Limb (tissue), 2 donors: ENCODE measurements at regions not wholly inside any gene's neighbourhood (a gene's known extent, or its start where the extent isn't known, plus 50 kb on each side); places are given as distances from the start of the nearest gene placed in this dataset.

ENCODE experiments used
- DNase-seq, 2 donors: peaks; one replicate each; pipeline ENCODE4 v3.0.0-alpha.2; 2016; ENCODE audit errors: extremely low spot score in 2 of 2

GRCh38 chr10:76666891-76667290 lies 970.7 kb downstream of the KCNMA1 start:
- no peak for DNase-seq

- no peak for DNase-seq
Observed at GRCh38 chr10:76665029-76665428, 972.6 kb downstream of the KCNMA1 start.

GRCh38 chr10:76657337-76658012 lies 980.1 kb downstream of the KCNMA1 start:
- DNase-seq = no peak

GRCh38 chr10:76651154-76651553 lies 986.5 kb downstream of the KCNMA1 start:
- DNase-seq = no peak

GRCh38 chr10:76649723-76650127 lies 987.9 kb downstream of the KCNMA1 start:
- no peak for DNase-seq

- no peak for DNase-seq
Observed at GRCh38 chr10:76649254-76649653, 988.4 kb downstream of the KCNMA1 start.

GRCh38 chr10:76647301-76647700 lies 990.3 kb downstream of the KCNMA1 start:
- no peak for DNase-seq

- no peak for DNase-seq
Observed at GRCh38 chr10:76645341-76645740, 992.3 kb downstream of the KCNMA1 start.

GRCh38 chr10:76644476-76644875 lies 993.1 kb downstream of the KCNMA1 start:
- no peak for DNase-seq

- DNase-seq = no peak
Observed at GRCh38 chr10:76643511-76643911, 994.1 kb downstream of the KCNMA1 start.

GRCh38 chr10:76642358-76642757 lies 995.2 kb downstream of the KCNMA1 start:
- no peak for DNase-seq

- DNase-seq = no peak
Observed at GRCh38 chr10:76641215-76641614, 996.4 kb downstream of the KCNMA1 start.

- no peak for DNase-seq
Observed at GRCh38 chr10:76640806-76641205, 996.8 kb downstream of the KCNMA1 start.

- no peak for DNase-seq
Observed at GRCh38 chr10:76632767-76633051, 1004.9 kb downstream of the KCNMA1 start.

- DNase-seq = no peak
Observed at GRCh38 chr10:76631884-76632766, 1005.5 kb downstream of the KCNMA1 start.

- no peak for DNase-seq
Observed at GRCh38 chr10:76631036-76631670, 1006.5 kb downstream of the KCNMA1 start.

- DNase-seq = no peak
Observed at GRCh38 chr10:76628801-76629200, 1008.8 kb downstream of the KCNMA1 start.

GRCh38 chr10:76626386-76626785 lies 1011.2 kb downstream of the KCNMA1 start:
- DNase-seq = no peak

GRCh38 chr10:76624470-76624869 lies 1013.1 kb downstream of the KCNMA1 start:
- DNase-seq = no peak

- no peak for DNase-seq
Observed at GRCh38 chr10:76621886-76622620, 1015.6 kb downstream of the KCNMA1 start.

- DNase-seq = no peak
Observed at GRCh38 chr10:76618641-76619040, 1019.0 kb downstream of the KCNMA1 start.

GRCh38 chr10:76618171-76618570 lies 1019.4 kb downstream of the KCNMA1 start:
- DNase-seq = no peak
